ENCODE measurements at regions not wholly inside any gene's neighbourhood (a gene's known extent, or its start where the extent isn't known, plus 50 kb on each side); places are given as distances from the start of the nearest gene placed in this dataset.

GRCh38 chr10:58937423-58937822 lies 239.0 kb upstream of the PHYHIPL start:
- no peak for TF ChIP-seq CTCF (IDR thresholded peaks at IDR 0.05)
- H3K36me3 ChIP-seq: no peaks in the 10 kb centered on the region
- no peak for DNase-seq
- ATAC-seq: no peak
- H3K4me3 ChIP-seq: no peak overlapping the region
- no peaks in the 10 kb centered on the region for H3K9me3 ChIP-seq
- H3K27ac ChIP-seq: no peak overlapping the region
- intact Hi-C loops (cut with DNase I): no loop called here
- H3K27me3 ChIP-seq: no peaks in the 10 kb centered on the region
- no peaks in the 10 kb centered on the region for H3K4me1 ChIP-seq

GRCh38 chr10:58942724-58943123 lies 233.7 kb upstream of the PHYHIPL start:
- intact Hi-C loops (cut with DNase I): no loop called here
- no peak for TF ChIP-seq CTCF (IDR thresholded peaks at IDR 0.05)
- ATAC-seq: no peak
- Histone ChIP-seq H3K27me3 (no peaks in the 10 kb centered on the region), H3K27ac (no peak overlapping the region), H3K36me3 (no peaks in the 10 kb centered on the region), H3K4me1 (no peaks in the 10 kb centered on the region), H3K9me3 (no peaks in the 10 kb centered on the region), H3K4me3 (no peak overlapping the region)
- DNase-seq: no peak

GRCh38 chr10:58943256-58943890 lies 233.1 kb upstream of the PHYHIPL start:
- TF ChIP-seq CTCF (IDR thresholded peaks at IDR 0.05): no peak
- DNase-seq (no peak), ATAC-seq (no peak)
- Histone ChIP-seq H3K27me3 (no peaks in the 10 kb centered on the region), H3K4me3 (no peak overlapping the region), H3K27ac (no peak overlapping the region), H3K36me3 (no peaks in the 10 kb centered on the region), H3K4me1 (no peaks in the 10 kb centered on the region), H3K9me3 (no peaks in the 10 kb centered on the region)
- intact Hi-C loops (cut with DNase I): no loop called here

- H3K4me1 ChIP-seq: no peaks in the 10 kb centered on the region
- no peak overlapping the region for H3K27ac ChIP-seq
- TF ChIP-seq CTCF (IDR thresholded peaks at IDR 0.05): no peak
- H3K4me3 ChIP-seq: no peak overlapping the region
- intact Hi-C loops (cut with DNase I): no loop called here
- no peaks in the 10 kb centered on the region for H3K27me3 ChIP-seq
- ATAC-seq (no peak), DNase-seq (no peak)
- no peaks in the 10 kb centered on the region for H3K9me3 ChIP-seq
- H3K36me3 ChIP-seq: no peaks in the 10 kb centered on the region
Measured at GRCh38 chr10:58943960-58944359, 232.5 kb upstream of the PHYHIPL start.

- intact Hi-C loops (cut with DNase I): no loop called here
- no peak for TF ChIP-seq CTCF (IDR thresholded peaks at IDR 0.05)
- H3K36me3 ChIP-seq: no peaks in the 10 kb centered on the region
- no peaks in the 10 kb centered on the region for H3K9me3 ChIP-seq
- no peak overlapping the region for H3K4me3 ChIP-seq
- DNase-seq (no peak), ATAC-seq (no peak)
- no peaks in the 10 kb centered on the region for H3K4me1 ChIP-seq
- H3K27ac ChIP-seq: no peak overlapping the region
- no peaks in the 10 kb centered on the region for H3K27me3 ChIP-seq
Measured at GRCh38 chr10:58948303-58948702, 228.1 kb upstream of the PHYHIPL start.

Data from left lung (tissue), 4 donors.